ENCODE measurements at regions not wholly inside any gene's neighbourhood (a gene's known extent, or its start where the extent isn't known, plus 50 kb on each side); places are given as distances from the start of the nearest gene placed in this dataset.

- DNase-seq (ENCODE audit: low read depth) = no peak
- TF ChIP-seq, protein P1, sequence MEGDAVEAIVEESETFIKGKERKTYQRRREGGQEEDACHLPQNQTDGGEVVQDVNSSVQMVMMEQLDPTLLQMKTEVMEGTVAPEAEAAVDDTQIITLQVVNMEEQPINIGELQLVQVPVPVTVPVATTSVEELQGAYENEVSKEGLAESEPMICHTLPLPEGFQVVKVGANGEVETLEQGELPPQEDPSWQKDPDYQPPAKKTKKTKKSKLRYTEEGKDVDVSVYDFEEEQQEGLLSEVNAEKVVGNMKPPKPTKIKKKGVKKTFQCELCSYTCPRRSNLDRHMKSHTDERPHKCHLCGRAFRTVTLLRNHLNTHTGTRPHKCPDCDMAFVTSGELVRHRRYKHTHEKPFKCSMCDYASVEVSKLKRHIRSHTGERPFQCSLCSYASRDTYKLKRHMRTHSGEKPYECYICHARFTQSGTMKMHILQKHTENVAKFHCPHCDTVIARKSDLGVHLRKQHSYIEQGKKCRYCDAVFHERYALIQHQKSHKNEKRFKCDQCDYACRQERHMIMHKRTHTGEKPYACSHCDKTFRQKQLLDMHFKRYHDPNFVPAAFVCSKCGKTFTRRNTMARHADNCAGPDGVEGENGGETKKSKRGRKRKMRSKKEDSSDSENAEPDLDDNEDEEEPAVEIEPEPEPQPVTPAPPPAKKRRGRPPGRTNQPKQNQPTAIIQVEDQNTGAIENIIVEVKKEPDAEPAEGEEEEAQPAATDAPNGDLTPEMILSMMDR (IDR thresholded peaks at IDR 0.05; ENCODE audit: insufficient read depth, low read depth, low read length, missing control alignments) = no peak
- H3K4me3 ChIP-seq (ENCODE audit: low read depth, low read length) = no peak overlapping the region
Measured at GRCh38 chr5:66450237-66450636, 146.0 kb upstream of the MAST4 start.

DNA sequence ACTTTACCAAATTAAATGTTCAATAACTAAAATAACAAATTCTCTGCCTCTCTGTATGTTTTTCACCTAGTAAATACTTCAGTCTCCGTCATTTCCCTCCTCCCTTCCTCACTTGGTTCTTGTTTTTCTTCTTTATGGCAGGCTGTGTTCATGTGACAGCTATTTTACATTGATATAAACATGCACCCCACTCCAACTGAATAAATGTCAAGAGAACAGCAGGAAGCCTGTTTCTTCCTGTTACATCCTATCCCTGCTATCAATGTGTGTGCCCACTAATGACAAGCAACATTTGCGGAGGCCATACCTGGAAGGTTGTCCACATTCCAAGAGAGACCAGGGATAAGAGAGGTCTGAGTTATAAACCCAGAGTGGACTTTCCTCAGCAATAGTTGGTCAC, 145.2 kb upstream of the MAST4 start:
- H3K4me3 ChIP-seq (ENCODE audit: low read depth, low read length) = no peak overlapping the region
- TF ChIP-seq, protein P1 (IDR thresholded peaks at IDR 0.05; ENCODE audit: insufficient read depth, low read depth, low read length, missing control alignments) = no peak
- DNase-seq (ENCODE audit: low read depth) = no peak

DNA sequence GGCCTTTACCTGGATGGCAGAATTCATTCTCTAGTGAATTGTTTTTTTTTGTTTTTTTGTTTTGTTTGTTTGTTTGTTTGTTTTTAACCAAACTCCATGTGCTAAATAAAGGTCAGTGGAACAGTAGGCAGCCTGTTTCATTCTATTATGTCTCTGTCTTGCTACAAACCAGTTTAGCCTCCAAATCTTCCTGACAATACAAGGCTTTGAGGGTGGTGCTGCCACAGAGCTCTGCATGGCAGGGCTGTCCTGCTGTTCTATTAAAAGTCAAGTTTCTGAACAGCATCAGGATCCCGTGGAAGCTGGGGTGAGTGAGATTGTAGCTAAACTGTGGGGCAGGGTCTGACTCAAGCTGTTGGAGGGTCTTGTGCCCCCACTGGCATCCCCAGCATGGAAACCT, 144.1 kb upstream of the MAST4 start:
- H3K4me3 ChIP-seq (ENCODE audit: low read depth, low read length) = no peak overlapping the region
- no peak for DNase-seq (ENCODE audit: low read depth)
- TF ChIP-seq, protein P1 (IDR thresholded peaks at IDR 0.05; ENCODE audit: insufficient read depth, low read depth, low read length, missing control alignments) = no peak

DNA sequence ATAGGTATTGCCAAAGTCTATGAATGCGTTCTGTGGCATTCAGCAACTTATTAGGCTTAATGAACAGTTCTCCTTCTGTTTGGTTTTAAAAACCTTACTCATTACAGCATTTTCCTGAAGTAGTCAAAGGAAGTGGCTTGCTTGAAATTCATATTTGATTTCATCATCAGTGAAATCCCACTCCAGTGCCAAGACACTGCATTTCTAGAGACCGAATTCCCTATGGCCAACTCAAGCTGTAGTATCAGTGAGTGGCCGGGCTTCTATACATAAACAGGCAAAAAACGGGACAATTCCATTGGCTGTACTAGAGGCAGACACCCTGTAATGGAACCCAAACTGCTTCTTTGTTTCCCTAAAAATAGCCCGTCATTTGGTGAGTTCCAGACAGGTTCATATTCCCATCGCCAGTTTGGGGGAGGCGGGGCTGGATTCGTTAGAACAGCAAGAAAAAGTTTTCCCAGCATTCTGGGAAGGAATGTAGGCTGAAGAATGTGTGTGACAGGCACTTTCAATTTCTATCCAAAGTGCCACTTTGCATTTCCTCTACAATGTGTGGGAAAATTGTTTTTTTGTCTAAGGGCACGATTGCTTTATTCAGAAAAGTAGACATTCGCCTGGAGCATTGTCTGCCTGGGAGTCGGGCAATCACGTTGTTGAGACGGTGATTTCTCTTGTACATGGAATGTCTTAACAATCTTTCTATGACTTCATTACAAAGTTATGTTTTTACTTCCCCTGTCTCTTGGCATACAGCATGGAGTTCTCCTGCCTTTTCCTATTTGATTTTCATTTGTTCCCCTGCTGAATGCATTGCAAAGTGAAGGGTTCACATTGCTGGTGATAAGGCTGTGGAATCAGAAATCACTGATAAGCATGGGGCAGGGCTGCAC, 141.8 kb upstream of the MAST4 start:
- TF ChIP-seq, protein P1 (IDR thresholded peaks at IDR 0.05; ENCODE audit: insufficient read depth, low read depth, low read length, missing control alignments) = no peak
- H3K4me3 ChIP-seq (ENCODE audit: low read depth, low read length) = no peak overlapping the region
- no peak for DNase-seq (ENCODE audit: low read depth)

GRCh38 chr5:66459728-66460127, 136.5 kb upstream of the MAST4 start:
- no peak for DNase-seq (ENCODE audit: low read depth)
- H3K4me3 ChIP-seq (ENCODE audit: low read depth, low read length) = no peak overlapping the region
- TF ChIP-seq, protein P1 (IDR thresholded peaks at IDR 0.05; ENCODE audit: insufficient read depth, low read depth, low read length, missing control alignments) = no peak

GRCh38 chr5:66467564-66467963, 128.6 kb upstream of the MAST4 start:
- TF ChIP-seq, protein P1 (IDR thresholded peaks at IDR 0.05; ENCODE audit: insufficient read depth, low read depth, low read length, missing control alignments) = no peak
- DNase-seq (ENCODE audit: low read depth) = no peak

GRCh38 chr5:66469684-66470083, 126.5 kb upstream of the MAST4 start:
- H3K4me3 ChIP-seq (ENCODE audit: low read depth, low read length) = no peak overlapping the region
- TF ChIP-seq, protein P1 (IDR thresholded peaks at IDR 0.05; ENCODE audit: insufficient read depth, low read depth, low read length, missing control alignments) = no peak
- DNase-seq (ENCODE audit: low read depth) = no peak

More at GRCh38 chr5:66467564-66467963, 128.6 kb upstream of the MAST4 start:
- H3K4me3 ChIP-seq (ENCODE audit: low read depth, low read length) = no peak overlapping the region
